CD14-positive monocyte (primary cell): ENCODE measurements at regions not wholly inside any gene's neighbourhood (a gene's known extent, or its start where the extent isn't known, plus 50 kb on each side); places are given as distances from the start of the nearest gene placed in this dataset.

ENCODE experiments used
- DNase-seq, 3 donors: peaks; one replicate each; pipeline ENCODE4 v3.0.0-alpha.2; 2011 to 2022
- H2AFZ ChIP-seq: 2 replicates; pipeline ENCODE4 v1.6.0; 2012; ENCODE audit warnings: mild to moderate bottlenecking, low read depth, low read length, inconsistent platforms; ENCODE audit not compliant: insufficient read depth, poor library complexity, severe bottlenecking
- H3K27ac ChIP-seq, 2 donors: 1 replicate in 1 of 2; 2 replicates in 1 of 2; pipeline ENCODE4 v1.5.1; 2012 to 2013; ENCODE audit warnings: low read length in 2 of 2, control low read depth in 1 of 2, inconsistent platforms in 1 of 2, low read depth in 1 of 2, mild to moderate bottlenecking in 1 of 2
- H3K27me3 ChIP-seq, 2 donors: one replicate each; pipeline versions ENCODE4 v1.6.0 to v1.6.1; 2011 to 2013; ENCODE audit warnings: low read length in 2 of 2; ENCODE audit not compliant: control insufficient read depth in 2 of 2, insufficient read depth in 2 of 2
- H3K36me3 ChIP-seq, 2 donors: replicated peaks in 1 of 2; 1 replicate in 1 of 2; 2 replicates in 1 of 2; pipeline versions ENCODE4 v1.5.1 to v1.6.1; 2012 to 2013; ENCODE audit warnings: low read length in 2 of 2, control low read depth in 1 of 2, inconsistent platforms in 1 of 2, mild to moderate bottlenecking in 1 of 2; ENCODE audit not compliant: insufficient read depth in 2 of 2, control insufficient read depth in 1 of 2
- H3K4me1 ChIP-seq, 2 donors: 1 replicate in 1 of 2; 2 replicates in 1 of 2; pipeline versions ENCODE4 v1.5.1 to v1.6.1; 2012 to 2013; ENCODE audit warnings: low read length in 2 of 2, control low read depth in 1 of 2, inconsistent platforms in 1 of 2, mild to moderate bottlenecking in 1 of 2, moderate library complexity in 1 of 2; ENCODE audit not compliant: insufficient read depth in 2 of 2, control insufficient read depth in 1 of 2
- H3K4me2 ChIP-seq: replicated peaks from 2 replicates; pipeline ENCODE3; 2012; ENCODE audit warnings: low read length, moderate library complexity, mild to moderate bottlenecking; ENCODE audit not compliant: poor library complexity, severe bottlenecking; ENCODE audit errors: extremely low read depth
- H3K4me3 ChIP-seq, 3 experiments: fragments of 200-600 bp in 1 of 3; sonication (generic) in 1 of 3; replicated peaks in 1 of 3; 1 replicate in 2 of 3; 2 replicates in 1 of 3; pipeline ENCODE4 v1.5.1; 2011 to 2013; ENCODE audit warnings: low read length in 3 of 3, mild to moderate bottlenecking in 3 of 3, control low read depth in 2 of 3, low read depth in 2 of 3, inconsistent platforms in 1 of 3, moderate library complexity in 1 of 3
- H3K79me2 ChIP-seq: 2 replicates; pipeline ENCODE4 v1.6.0; 2012; ENCODE audit warnings: mild to moderate bottlenecking, control low read depth, inconsistent platforms, low read length, moderate library complexity; ENCODE audit not compliant: insufficient read depth
- H3K9ac ChIP-seq: 2 replicates; pipeline ENCODE4 v1.6.0; 2017; ENCODE audit warnings: low read length, mild to moderate bottlenecking; ENCODE audit not compliant: insufficient read depth, poor library complexity, severe bottlenecking
- H3K9me3 ChIP-seq, 2 donors: replicated peaks in 1 of 2; 1 replicate in 1 of 2; 2 replicates in 1 of 2; pipeline versions ENCODE4 v1.5.1 to v1.6.1; 2012 to 2013; ENCODE audit warnings: low read length in 2 of 2, control low read depth in 1 of 2; ENCODE audit not compliant: control insufficient read depth in 1 of 2, insufficient read depth in 1 of 2
- H4K20me1 ChIP-seq: 2 replicates; pipeline ENCODE4 v1.6.0; 2012; ENCODE audit warnings: mild to moderate bottlenecking, low read length, control low read depth, moderate library complexity; ENCODE audit not compliant: insufficient read depth
- H3K27ac Mint-ChIP-seq, 7 donors: one replicate each; pipeline ENCODE4 v1.8.0; 2020; ENCODE audit warnings: mild to moderate bottlenecking in 7 of 7, mixed read lengths in 7 of 7, moderate library complexity in 6 of 7, inconsistent platforms in 2 of 7
- H3K27me3 Mint-ChIP-seq, 3 donors: one replicate each; pipeline ENCODE4 v1.8.0; 2021 to 2022; ENCODE audit warnings: low read depth in 3 of 3, mild to moderate bottlenecking in 3 of 3, mixed read lengths in 3 of 3, moderate library complexity in 3 of 3, inconsistent platforms in 1 of 3
- H3K36me3 Mint-ChIP-seq, 2 donors: one replicate each; pipeline ENCODE4 v1.8.0; 2020; ENCODE audit warnings: mixed read lengths in 2 of 2, inconsistent platforms in 1 of 2, mild to moderate bottlenecking in 1 of 2
- H3K4me1 Mint-ChIP-seq: one replicate; pipeline ENCODE4 v1.8.0; 2020; ENCODE audit warnings: mild to moderate bottlenecking, mixed read lengths
- H3K4me3 Mint-ChIP-seq, 2 donors: one replicate each; pipeline ENCODE4 v1.8.0; 2020; ENCODE audit warnings: mild to moderate bottlenecking in 2 of 2, mixed read lengths in 2 of 2, moderate library complexity in 1 of 2
- H3K9me3 Mint-ChIP-seq, 7 donors: one replicate each; pipeline ENCODE4 v1.8.0; 2020 to 2022; ENCODE audit warnings: mixed read lengths in 7 of 7, mild to moderate bottlenecking in 6 of 7, moderate library complexity in 6 of 7, inconsistent platforms in 2 of 7
- CTCF ChIP-seq: fragments of 200-600 bp; IDR thresholded peaks from one replicate; pipeline ENCODE4 v1.8.0; 2022; ENCODE audit warnings: antibody characterized with exemption, mild to moderate bottlenecking
- WGBS: methylation state at CpG from one replicate; pipeline ENCODE4 v1.1.5; 2013; ENCODE audit warnings: missing lambda C conversion rate; ENCODE audit not compliant: insufficient coverage; 5-methylcytosine and 5-hydroxymethylcytosine counted together
- intact Hi-C, 2 donors: fragments of 100-400 bp; cut with micrococcal nuclease; formaldehyde crosslinking; loops; one replicate each; pipeline versions ENCODE4 v1.15.0 to v1.15.1; 2023

GRCh38 chr18:46271488-46271887, 167.3 kb downstream of the HAUS1 start:
- peaks cover 0 to 1% (median 0%) of the 10 kb centered on the region in 3 donors for H3K27me3 Mint-ChIP-seq
- Histone ChIP-seq H3K4me3 (no peak overlapping the region), H3K27me3 (no peaks in the 10 kb centered on the region), H4K20me1 (no peaks in the 10 kb centered on the region), H3K27ac (no peak overlapping the region), H3K36me3 (peaks cover 0 to 30% of the 10 kb centered on the region in 2 donors), H3K9me3 (no peaks in the 10 kb centered on the region), H2AFZ (no peak overlapping the region), H3K9ac (no peak overlapping the region), H3K4me1 (no peaks in the 10 kb centered on the region), H3K4me2 (no peak overlapping the region), H3K79me2 (no peaks in the 10 kb centered on the region)
- TF ChIP-seq CTCF = no peak
- no peaks in the 10 kb centered on the region for H3K9me3 Mint-ChIP-seq
- no peak overlapping the region for H3K27ac Mint-ChIP-seq
- no CpG with 5 or more reads among the region's 2 CpGs for WGBS
- no peak overlapping the region for H3K4me3 Mint-ChIP-seq
- no peaks in the 10 kb centered on the region for H3K4me1 Mint-ChIP-seq
- H3K36me3 Mint-ChIP-seq = peaks cover 28 to 35% of the 10 kb centered on the region in 2 donors
- DNase-seq = no peak
- intact Hi-C loops = no loop called here

- Histone ChIP-seq H3K4me1 (no peaks in the 10 kb centered on the region), H3K9ac (no peak overlapping the region), H2AFZ (no peak overlapping the region), H4K20me1 (no peaks in the 10 kb centered on the region), H3K4me2 (no peak overlapping the region), H3K36me3 (peaks cover 0 to 11% of the 10 kb centered on the region in 2 donors), H3K27ac (no peak overlapping the region), H3K4me3 (no peak overlapping the region), H3K79me2 (no peaks in the 10 kb centered on the region), H3K9me3 (no peaks in the 10 kb centered on the region), H3K27me3 (no peaks in the 10 kb centered on the region)
- no peak for DNase-seq
- peaks cover 14 to 16% of the 10 kb centered on the region in 2 donors for H3K36me3 Mint-ChIP-seq
- H3K27ac Mint-ChIP-seq = no peak overlapping the region
- TF ChIP-seq CTCF = no peak
- 89% methylated on average over 1 of the region's 1 CpG for WGBS
- H3K4me3 Mint-ChIP-seq = no peak overlapping the region
- peaks cover 0 to 1% (median 0%) of the 10 kb centered on the region in 3 donors for H3K27me3 Mint-ChIP-seq
- no peaks in the 10 kb centered on the region for H3K9me3 Mint-ChIP-seq
- intact Hi-C loops = no loop called here
- H3K4me1 Mint-ChIP-seq = no peaks in the 10 kb centered on the region
These were observed 169.7 kb downstream of the HAUS1 start for GRCh38 chr18:46273861-46274260.
